Activated naive CD8-positive, alpha-beta T cell treated with anti-CD3 and anti-CD28 coated beads for 36 hours (primary cell): ENCODE measurements at regions not wholly inside any gene's neighbourhood (a gene's known extent, or its start where the extent isn't known, plus 50 kb on each side); places are given as distances from the start of the nearest gene placed in this dataset.
"Not testable (repeated sequence)": the region's sequence is repeated elsewhere in the genome, so short reads cannot be mapped to it uniquely, and the experiment has no call there.

Source experiments
- DNase-seq: peaks from one replicate; pipeline ENCODE4 v3.0.0; 2021
- H3K27ac Mint-ChIP-seq: one replicate; pipeline ENCODE4 v1.8.0; 2022; ENCODE audit warnings: mild to moderate bottlenecking, moderate library complexity, mixed read lengths
- H3K27me3 Mint-ChIP-seq: one replicate; pipeline ENCODE4 v1.8.0; 2022; ENCODE audit warnings: mild to moderate bottlenecking, mixed read lengths
- H3K36me3 Mint-ChIP-seq: one replicate; pipeline ENCODE4 v1.8.0; 2021; ENCODE audit warnings: mild to moderate bottlenecking, mixed read lengths
- H3K4me1 Mint-ChIP-seq: one replicate; pipeline ENCODE4 v1.8.0; 2021; ENCODE audit warnings: mixed read lengths
- H3K4me3 Mint-ChIP-seq: one replicate; pipeline ENCODE4 v1.8.0; 2022; ENCODE audit warnings: mild to moderate bottlenecking, moderate library complexity, mixed read lengths
- H3K9me3 Mint-ChIP-seq: one replicate; pipeline ENCODE4 v1.8.0; 2022; ENCODE audit warnings: mixed read lengths

DNA sequence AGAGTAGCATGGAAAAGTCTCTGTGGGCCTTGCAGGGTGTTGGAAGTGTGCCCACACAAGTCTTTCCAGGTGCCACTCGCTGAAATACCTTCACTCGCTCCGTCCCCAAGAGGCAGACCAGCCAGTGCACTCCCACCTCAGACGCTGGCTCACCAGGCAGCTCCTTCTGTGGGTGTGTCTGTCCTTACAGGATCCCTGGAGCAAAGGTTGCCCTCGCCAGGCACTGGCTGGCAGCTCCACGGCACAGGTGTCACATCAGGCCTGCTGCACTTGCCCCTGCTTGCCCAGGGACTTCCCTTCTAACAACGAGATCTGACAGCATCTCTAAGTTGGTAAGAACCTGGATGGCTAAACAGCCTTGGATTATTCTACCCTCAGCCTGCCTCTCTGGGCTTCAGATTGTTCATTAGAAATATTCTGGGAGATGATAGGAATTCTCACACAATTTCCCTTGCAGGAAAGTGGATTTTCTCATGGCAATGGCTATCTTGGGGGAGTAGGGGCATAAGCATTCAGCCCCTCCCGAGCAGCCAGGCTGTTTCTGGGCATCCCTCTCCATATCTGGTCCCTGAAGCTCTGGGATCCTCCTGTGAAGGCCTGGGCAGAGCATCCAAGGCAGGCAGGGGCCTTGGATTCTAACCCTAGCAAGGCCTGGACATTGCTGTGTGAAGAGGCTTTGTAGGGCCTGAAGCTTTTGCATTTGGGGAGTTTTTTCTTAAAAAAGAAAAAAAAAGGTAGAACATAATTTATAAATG is 262.1 kb downstream of the MYCN start:
- H3K4me1 Mint-ChIP-seq = no peaks in the 10 kb centered on the region

DNA sequence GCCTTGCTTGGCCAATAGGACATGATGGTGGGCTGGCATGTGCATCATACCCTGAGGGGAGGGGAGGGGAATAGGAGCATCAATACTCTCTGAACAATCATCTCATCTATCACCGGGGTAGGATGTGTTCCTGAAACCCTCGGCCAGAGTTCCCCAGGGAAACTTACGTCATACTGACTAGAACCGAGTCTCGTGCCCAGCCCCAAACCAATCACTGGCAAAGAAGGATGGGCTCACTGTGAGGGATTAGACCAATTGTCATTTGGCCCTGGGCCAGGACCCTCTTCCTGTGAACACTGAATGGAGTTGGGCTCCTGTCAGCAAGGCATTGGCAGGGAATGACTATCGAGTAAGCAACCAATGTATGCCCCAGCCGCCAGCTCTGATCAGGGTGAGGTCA is 261.5 kb downstream of the MYCN start:
- Mint-ChIP-seq H3K36me3 (no peaks in the 10 kb centered on the region), H3K4me1 (no peaks in the 10 kb centered on the region), H3K4me3 (no peak overlapping the region), H3K27ac (no peak overlapping the region), H3K9me3 (no peaks in the 10 kb centered on the region), H3K27me3 (no peaks in the 10 kb centered on the region)
- DNase-seq = no peak

More for the DNA sequence above, 262.1 kb downstream of the MYCN start:
- no peak overlapping the region for H3K4me3 Mint-ChIP-seq
- no peak for DNase-seq
- H3K27ac Mint-ChIP-seq = no peak overlapping the region
- peaks cover under 1% of the 10 kb centered on the region for H3K9me3 Mint-ChIP-seq
- no peaks in the 10 kb centered on the region for H3K36me3 Mint-ChIP-seq
- no peaks in the 10 kb centered on the region for H3K27me3 Mint-ChIP-seq

DNA sequence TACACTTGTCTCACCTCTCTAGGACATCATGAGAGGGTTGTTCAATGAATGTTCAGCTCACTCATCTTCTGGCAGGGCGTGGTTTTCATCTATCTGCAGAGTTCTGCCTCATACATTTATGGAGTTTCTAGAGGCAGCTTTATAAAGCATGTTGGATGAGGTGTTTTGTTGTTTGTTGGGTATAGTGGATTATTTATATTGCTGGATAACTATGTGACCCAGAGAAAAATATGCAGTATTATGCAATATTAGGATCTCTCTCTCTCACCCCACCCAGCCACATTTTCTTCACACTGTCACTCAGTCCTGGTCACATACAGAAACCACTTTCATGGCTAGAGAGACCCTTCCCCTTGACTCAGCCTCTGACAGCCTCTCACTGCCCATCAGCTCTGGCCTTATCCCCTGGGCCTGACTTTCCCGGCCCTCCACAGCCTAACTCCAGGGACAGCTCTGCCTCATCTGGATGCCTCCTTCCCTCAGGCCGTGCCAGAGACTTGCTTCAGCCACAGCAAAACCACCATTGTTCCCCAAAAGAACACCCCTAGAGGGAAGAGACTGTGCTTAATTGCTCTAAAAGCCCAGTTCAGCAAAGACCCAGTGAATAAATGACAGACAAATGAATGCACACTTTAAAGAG is 260.3 kb downstream of the MYCN start:
- no peak for DNase-seq
- Mint-ChIP-seq H3K27ac (no peak overlapping the region), H3K4me1 (no peaks in the 10 kb centered on the region), H3K27me3 (no peaks in the 10 kb centered on the region), H3K36me3 (no peaks in the 10 kb centered on the region), H3K9me3 (no peaks in the 10 kb centered on the region), H3K4me3 (no peak overlapping the region)

DNA sequence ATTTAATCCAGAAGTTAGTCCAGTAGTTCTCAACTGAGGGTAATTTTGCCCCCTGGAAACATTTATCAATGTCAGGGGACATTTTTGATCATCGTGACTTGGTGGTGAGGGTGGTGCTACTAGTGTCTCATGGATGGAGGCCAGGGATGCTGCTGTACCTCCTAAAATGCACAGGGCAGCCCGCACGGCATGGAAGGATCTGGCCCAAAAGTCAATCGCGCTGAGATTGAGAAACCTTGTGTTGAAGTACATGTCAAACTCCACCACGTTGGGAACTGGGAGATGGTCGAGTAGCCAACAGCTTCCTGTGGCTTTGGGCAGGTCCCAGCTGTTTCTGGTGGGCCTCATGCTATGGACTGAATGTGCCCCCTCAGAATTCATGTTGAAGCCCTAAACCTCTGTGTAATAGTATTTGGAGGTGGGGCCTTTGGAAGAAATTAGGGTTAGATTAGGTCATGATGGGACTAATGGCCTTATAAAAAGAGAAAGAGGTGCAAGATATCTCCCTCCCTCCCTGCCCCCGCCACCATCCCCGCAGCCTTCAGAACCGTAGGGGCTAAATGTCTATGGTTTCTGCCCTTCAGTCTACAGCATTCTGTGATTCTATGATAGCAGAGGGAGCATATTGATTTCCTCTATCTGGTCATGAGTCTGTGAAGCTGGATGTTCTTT is 259.7 kb downstream of the MYCN start:
- H3K4me1 Mint-ChIP-seq = no peaks in the 10 kb centered on the region
- H3K9me3 Mint-ChIP-seq = no peaks in the 10 kb centered on the region
- no peak overlapping the region for H3K4me3 Mint-ChIP-seq
- H3K27me3 Mint-ChIP-seq = no peaks in the 10 kb centered on the region
- no peaks in the 10 kb centered on the region for H3K36me3 Mint-ChIP-seq
- H3K27ac Mint-ChIP-seq = no peak overlapping the region
- DNase-seq = no peak

DNA sequence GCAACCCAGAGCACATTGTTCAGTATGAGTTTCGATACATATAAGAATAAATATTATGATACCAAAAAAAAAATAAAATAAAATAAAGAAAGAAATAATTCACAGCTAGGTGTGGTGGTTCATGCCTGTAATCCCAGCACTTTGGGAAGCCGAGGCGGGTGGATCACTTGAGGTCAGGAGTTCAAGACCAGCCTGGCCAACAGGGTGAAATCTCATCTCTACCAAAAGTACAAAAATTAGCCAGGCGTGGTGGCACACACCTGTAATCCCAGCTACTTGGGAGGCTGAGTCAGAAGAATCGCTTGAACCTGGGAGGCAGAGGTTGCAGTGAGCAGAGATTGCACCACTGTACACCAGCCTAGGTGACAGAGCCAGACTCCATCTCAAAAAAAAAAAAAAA is 258.9 kb downstream of the MYCN start:
- H3K27me3 Mint-ChIP-seq, H3K9me3 Mint-ChIP-seq, DNase-seq, H3K4me1 Mint-ChIP-seq, H3K27ac Mint-ChIP-seq, H3K4me3 Mint-ChIP-seq, H3K36me3 Mint-ChIP-seq: not testable (repeated sequence)

DNA sequence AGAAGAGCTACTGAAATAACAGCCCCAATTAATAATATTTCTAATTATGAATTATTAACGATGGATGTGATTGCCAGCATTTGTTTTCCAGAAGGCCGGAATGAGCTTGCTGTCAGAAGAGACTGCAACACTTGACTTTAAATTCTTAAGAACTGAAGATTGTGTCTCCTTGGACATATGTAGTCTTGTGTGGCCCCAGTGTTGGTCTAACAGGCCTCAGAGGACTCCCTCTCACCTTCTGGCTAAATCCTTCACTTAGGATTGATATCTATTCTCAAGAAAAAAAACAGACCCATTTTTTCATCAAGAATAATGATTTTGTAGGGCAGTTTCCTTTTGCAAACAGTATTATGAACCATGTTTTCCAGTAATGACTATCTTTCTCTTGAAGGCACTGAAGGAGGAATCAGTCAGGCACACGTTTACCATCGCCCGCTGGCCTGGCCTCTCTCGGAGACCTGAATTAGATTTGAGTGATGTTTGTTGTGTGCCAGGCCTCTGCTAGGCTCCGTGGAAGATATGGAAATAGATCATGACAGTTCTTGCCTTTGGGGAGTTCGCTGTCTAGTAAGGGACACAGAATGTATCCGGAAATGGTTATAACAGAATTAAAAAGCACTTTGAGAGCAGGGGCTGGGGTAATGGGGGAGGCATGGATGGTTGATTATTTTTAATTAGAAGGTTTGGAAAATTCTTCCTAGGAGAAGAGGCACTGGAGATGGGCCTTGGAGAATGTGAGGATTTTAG is 258.0 kb downstream of the MYCN start:
- no peaks in the 10 kb centered on the region for H3K27me3 Mint-ChIP-seq
- DNase-seq = no peak
- no peak overlapping the region for H3K27ac Mint-ChIP-seq
- H3K9me3 Mint-ChIP-seq = no peaks in the 10 kb centered on the region
- no peak overlapping the region for H3K4me3 Mint-ChIP-seq
- H3K36me3 Mint-ChIP-seq = no peaks in the 10 kb centered on the region
- no peaks in the 10 kb centered on the region for H3K4me1 Mint-ChIP-seq

DNA sequence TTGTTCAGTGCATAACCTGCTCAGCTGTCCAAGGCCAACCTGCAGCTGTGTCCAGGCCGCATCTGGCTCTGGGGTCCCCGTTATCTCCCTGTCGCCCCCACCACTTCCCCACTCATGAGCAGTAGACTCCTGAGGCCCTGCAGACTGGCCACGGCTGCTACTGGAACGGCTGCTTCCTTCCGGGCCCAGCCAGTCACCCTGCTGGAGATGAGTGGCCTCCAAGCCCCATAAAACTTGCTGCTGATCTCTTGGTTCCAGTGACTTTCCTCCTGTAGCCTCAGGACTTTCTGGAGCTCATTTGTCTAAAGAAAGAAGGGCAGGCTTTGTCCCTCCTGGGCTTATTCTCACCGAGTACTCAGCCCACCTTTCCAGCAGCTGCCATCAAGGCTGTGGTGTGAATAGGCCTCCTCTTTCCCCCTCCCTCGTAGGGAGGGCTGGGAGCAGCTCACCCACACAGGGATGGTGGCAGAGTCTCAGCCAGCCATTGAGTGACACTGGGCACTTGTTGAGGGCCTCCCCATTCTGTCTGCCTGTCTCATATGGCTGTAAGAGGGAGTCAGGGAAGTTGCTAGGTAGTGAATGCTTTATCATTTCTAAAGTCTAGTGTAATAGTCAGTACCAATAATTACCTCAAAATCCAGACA is 257.3 kb downstream of the MYCN start:
- H3K27ac Mint-ChIP-seq = no peak overlapping the region
- H3K36me3 Mint-ChIP-seq = no peaks in the 10 kb centered on the region
- H3K4me1 Mint-ChIP-seq = no peaks in the 10 kb centered on the region
- no peaks in the 10 kb centered on the region for H3K9me3 Mint-ChIP-seq
- no peaks in the 10 kb centered on the region for H3K27me3 Mint-ChIP-seq
- DNase-seq = no peak
- H3K4me3 Mint-ChIP-seq = no peak overlapping the region

DNA sequence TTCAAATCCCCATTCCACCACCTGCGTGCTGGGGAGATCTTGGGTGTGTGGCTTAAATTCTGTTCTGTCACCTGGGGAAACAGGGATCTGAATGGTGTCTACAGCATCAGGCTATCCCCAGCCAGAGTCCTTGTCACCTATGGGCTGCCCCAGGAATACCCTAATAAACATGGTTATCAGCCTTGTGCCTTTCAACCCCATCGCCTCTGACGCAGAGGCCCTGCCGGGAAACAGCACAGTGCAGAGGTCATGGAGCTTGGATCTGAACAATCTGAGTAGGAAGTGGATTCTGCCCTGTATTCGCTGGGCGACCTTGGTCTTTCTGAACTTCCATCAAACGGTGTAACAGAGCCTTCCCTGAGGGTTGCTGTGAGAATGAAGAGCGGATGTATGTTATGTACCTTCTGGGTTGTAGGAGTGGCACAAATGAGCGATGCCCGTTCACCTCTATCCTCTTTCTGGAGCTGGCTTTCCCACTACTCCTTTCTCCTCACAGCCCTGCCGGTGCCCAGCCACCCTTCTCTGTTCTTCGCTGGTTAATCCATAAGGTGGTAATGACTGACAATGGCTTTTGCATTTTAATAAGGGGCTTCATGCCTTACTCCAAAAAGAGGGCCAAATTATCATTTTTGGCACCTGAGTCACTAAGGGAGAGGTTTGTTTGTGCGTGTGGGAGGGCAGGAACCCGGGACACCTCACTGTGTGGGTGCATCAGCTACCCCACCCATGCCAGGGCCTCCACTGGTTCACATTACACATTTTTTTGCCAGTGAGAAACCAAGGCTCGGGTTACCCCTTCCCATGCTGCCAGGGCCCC is 256.5 kb downstream of the MYCN start:
- Mint-ChIP-seq H3K4me1 (no peaks in the 10 kb centered on the region), H3K27me3 (no peaks in the 10 kb centered on the region), H3K36me3 (no peaks in the 10 kb centered on the region), H3K9me3 (no peaks in the 10 kb centered on the region), H3K27ac (no peak overlapping the region), H3K4me3 (no peak overlapping the region)
- DNase-seq = no peak

DNA sequence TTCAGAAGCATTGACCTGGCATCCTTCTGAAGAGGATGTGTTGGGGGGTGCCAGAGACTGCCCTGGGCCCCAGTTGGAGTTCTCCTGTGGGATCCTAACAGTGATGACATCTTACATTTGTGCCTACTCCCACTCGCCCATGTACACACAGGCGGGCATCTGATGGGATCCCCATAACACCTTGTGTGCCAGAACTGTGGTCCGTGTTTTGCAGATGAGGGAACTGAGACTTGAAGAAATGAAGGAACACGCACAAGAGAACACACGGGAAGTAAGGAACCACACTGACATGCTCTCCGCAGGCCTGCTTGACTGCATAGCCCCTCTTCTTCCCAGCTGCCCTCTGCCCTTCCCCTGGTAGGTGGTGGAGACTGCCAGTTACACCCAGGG is 255.3 kb downstream of the MYCN start:
- no peaks in the 10 kb centered on the region for H3K27me3 Mint-ChIP-seq
- H3K36me3 Mint-ChIP-seq = no peaks in the 10 kb centered on the region
- H3K27ac Mint-ChIP-seq = no peak overlapping the region
- no peak overlapping the region for H3K4me3 Mint-ChIP-seq
- H3K4me1 Mint-ChIP-seq = no peaks in the 10 kb centered on the region
- no peak for DNase-seq
- H3K9me3 Mint-ChIP-seq = no peaks in the 10 kb centered on the region

DNA sequence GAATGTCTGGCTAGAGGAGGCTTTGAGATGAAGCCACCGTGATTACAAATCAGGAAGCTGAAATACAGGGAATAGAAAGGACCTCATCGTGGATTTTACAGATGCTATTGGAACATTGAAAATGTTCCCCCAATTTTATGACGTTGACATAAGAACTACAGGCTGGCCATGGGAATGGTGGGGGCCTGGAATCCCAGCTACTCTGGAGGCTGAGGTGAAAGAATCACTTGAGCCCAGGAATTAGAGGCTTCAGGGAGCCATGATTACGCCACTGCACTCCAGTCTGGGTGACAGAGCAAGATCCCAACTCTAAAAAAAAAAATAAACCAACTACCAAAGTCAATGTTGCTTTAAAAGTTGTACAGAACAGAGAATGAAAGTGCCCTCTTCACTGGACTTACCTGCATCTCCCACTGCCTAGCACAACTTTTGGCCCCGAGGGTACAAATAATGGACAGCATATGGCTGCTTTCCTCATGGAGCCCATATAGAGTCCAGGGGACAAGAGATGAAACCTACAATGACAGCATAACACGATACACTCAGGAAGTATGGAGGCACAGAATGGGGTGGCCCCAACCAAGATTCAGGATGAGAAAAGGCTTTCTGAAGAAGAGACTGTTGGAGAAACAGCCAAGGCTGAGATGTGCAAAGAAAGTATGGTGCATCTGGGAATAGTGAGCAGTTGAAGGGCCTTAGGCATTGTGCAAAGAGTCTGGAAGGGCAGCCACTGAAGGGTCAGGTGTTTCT is 254.8 kb downstream of the MYCN start:
- Mint-ChIP-seq H3K27me3 (no peaks in the 10 kb centered on the region), H3K9me3 (no peaks in the 10 kb centered on the region), H3K4me3 (no peak overlapping the region), H3K36me3 (no peaks in the 10 kb centered on the region), H3K27ac (no peak overlapping the region), H3K4me1 (no peaks in the 10 kb centered on the region)
- DNase-seq = no peak

DNA sequence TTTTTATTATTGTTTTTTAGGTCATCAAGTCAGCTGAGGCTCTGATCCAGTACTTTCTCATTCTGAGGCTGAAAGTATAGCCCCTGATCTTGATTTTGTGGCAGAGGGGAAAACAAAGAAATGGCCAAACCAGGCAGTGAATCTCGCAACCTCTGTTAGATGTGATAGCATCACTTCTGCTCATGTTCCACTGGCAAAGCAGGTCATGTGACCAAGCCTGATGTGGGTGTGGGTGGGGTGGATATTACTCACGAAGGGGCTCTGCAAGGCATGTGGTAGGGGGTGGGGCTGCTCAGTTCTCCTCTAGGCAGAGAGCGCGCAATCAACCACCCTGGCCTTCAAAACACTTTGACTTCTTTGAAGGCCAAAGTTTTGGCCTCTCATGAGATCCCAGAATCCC is 254.2 kb downstream of the MYCN start:
- DNase-seq = no peak
- Mint-ChIP-seq H3K27me3 (no peaks in the 10 kb centered on the region), H3K4me3 (no peak overlapping the region), H3K27ac (no peak overlapping the region), H3K36me3 (no peaks in the 10 kb centered on the region), H3K4me1 (no peaks in the 10 kb centered on the region), H3K9me3 (no peaks in the 10 kb centered on the region)

DNA sequence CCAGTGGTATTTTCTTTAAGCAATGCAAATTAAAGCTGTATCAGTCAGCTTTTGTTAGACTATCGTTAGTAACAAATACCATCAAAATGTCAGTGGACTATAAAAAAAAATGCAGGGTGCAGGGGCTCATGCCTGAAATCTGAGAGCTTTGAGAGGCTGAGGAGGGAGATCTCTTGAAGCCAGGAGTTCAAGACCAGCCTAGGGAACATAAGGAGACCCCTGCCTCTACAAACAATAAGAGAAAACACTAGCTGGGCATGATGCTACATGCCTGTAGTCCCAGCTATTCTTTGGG is 253.7 kb downstream of the MYCN start:
- Mint-ChIP-seq H3K27ac (no peak overlapping the region), H3K36me3 (no peaks in the 10 kb centered on the region)

DNA sequence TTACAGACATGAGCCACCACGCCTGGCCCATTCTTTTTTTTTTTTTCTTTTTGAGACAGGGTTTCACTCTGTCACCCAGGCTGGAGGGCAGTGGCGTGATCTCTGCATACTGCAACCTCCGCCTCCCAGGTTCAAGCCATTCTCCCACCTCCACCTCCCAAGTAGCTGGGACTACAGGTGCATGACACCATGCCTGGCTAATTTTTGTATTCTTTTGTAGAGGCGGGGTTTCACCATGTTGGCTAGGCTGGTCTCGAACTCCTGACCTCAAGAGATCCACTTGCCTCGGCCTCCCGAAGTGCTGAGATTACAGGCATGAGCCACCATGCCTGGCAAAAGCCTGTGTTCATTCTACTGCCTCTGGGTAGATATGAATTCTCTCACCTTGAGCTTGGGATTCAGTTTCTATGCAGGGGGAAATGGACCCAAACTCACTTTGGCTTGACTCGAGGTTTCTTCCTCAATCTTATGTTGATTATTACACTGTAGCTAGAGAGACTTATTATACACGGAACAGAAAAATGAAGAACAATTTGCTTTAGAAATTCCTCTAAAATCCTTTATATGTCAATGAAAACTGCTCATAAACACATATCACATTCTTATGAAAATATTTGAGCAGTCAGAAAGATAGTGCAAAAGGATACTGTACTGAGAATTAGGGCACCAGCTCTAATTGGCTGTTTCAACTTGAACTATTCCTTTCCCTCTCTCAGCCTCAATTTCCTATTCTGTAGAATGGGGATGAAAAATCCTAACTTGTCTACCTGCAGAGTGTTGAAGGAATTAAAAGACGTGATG is 252.3 kb downstream of the MYCN start:
- Mint-ChIP-seq H3K36me3 (no peaks in the 10 kb centered on the region), H3K9me3 (no peaks in the 10 kb centered on the region), H3K27ac (no peak overlapping the region), H3K27me3 (no peaks in the 10 kb centered on the region), H3K4me3 (no peak overlapping the region), H3K4me1 (no peaks in the 10 kb centered on the region)
- no peak for DNase-seq

More for the DNA sequence above, 253.7 kb downstream of the MYCN start:
- no peaks in the 10 kb centered on the region for H3K4me1 Mint-ChIP-seq
- no peaks in the 10 kb centered on the region for H3K27me3 Mint-ChIP-seq
- DNase-seq = no peak
- H3K9me3 Mint-ChIP-seq = no peaks in the 10 kb centered on the region
- H3K4me3 Mint-ChIP-seq = no peak overlapping the region
